SH-SY5Y (cell line): ENCODE measurements at regions not wholly inside any gene's neighbourhood (a gene's known extent, or its start where the extent isn't known, plus 50 kb on each side); places are given as distances from the start of the nearest gene placed in this dataset.

Experiments used
- GATA2 ChIP-seq: IDR thresholded peaks from 2 replicates; pipeline ENCODE4 v1.6.1; 2011; ENCODE audit warnings: mild to moderate bottlenecking, low read depth, low read length
- GATA3 ChIP-seq: IDR thresholded peaks from 2 replicates; pipeline ENCODE4 v1.6.1; 2011; ENCODE audit warnings: low read depth, mild to moderate bottlenecking, low read length, moderate library complexity

- no peak for TF ChIP-seq GATA3
- TF ChIP-seq GATA2 = no peak
Measured at GRCh38 chr2:2565671-2566070, 234.6 kb upstream of the MYT1L start.
